Duodenal mucosa (tissue), 2 donors: ENCODE measurements at regions not wholly inside any gene's neighbourhood (a gene's known extent, or its start where the extent isn't known, plus 50 kb on each side); places are given as distances from the start of the nearest gene placed in this dataset.

ENCODE experiments used
- H3K27ac ChIP-seq: one replicate; pipeline ENCODE4 v1.7.0; 2013; ENCODE audit warnings: low read depth, low read length
- H3K27me3 ChIP-seq, 2 donors: one replicate each; pipeline ENCODE4 v1.7.0; 2013; ENCODE audit warnings: low read length in 2 of 2, control low read depth in 1 of 2; ENCODE audit not compliant: insufficient read depth in 2 of 2, control insufficient read depth in 1 of 2
- H3K36me3 ChIP-seq, 2 donors: one replicate each; pipeline ENCODE4 v1.7.0; 2013; ENCODE audit warnings: low read length in 2 of 2, control low read depth in 1 of 2; ENCODE audit not compliant: insufficient read depth in 2 of 2, control insufficient read depth in 1 of 2
- H3K4me1 ChIP-seq, 2 donors: one replicate each; pipeline ENCODE4 v1.7.0; 2013; ENCODE audit warnings: low read length in 2 of 2, control low read depth in 1 of 2; ENCODE audit not compliant: insufficient read depth in 2 of 2, control insufficient read depth in 1 of 2
- H3K4me3 ChIP-seq, 2 donors: one replicate each; pipeline ENCODE4 v1.7.0; 2013; ENCODE audit warnings: low read length in 2 of 2, low read depth in 1 of 2
- H3K9ac ChIP-seq, 2 donors: one replicate each; pipeline ENCODE4 v1.7.0; 2013; ENCODE audit warnings: low read length in 2 of 2, low read depth in 1 of 2
- H3K9me3 ChIP-seq, 2 donors: one replicate each; pipeline ENCODE4 v1.7.0; 2013; ENCODE audit warnings: low read length in 2 of 2, control low read depth in 1 of 2; ENCODE audit not compliant: control insufficient read depth in 1 of 2

GRCh38 chr11:31939004-31939403 is 127.9 kb upstream of the PAX6 start:
- H3K9me3 ChIP-seq, result no peaks in the 10 kb centered on the region
- H3K27ac ChIP-seq, result no peak overlapping the region
- H3K9ac ChIP-seq, result no peak overlapping the region
- no peaks in the 10 kb centered on the region for H3K36me3 ChIP-seq
- no peaks in the 10 kb centered on the region for H3K4me1 ChIP-seq
- H3K4me3 ChIP-seq, result no peak overlapping the region
- no peaks in the 10 kb centered on the region for H3K27me3 ChIP-seq

- Histone ChIP-seq H3K36me3 (no peaks in the 10 kb centered on the region), H3K9me3 (no peaks in the 10 kb centered on the region), H3K27ac (no peak overlapping the region), H3K27me3 (no peaks in the 10 kb centered on the region), H3K4me3 (no peak overlapping the region), H3K9ac (no peak overlapping the region), H3K4me1 (no peaks in the 10 kb centered on the region)
Observed at GRCh38 chr11:31936312-31936711, 125.2 kb upstream of the PAX6 start.

- Histone ChIP-seq H3K4me1 (no peaks in the 10 kb centered on the region), H3K27ac (no peak overlapping the region), H3K36me3 (no peaks in the 10 kb centered on the region), H3K4me3 (no peak overlapping the region), H3K27me3 (no peaks in the 10 kb centered on the region), H3K9ac (no peak overlapping the region), H3K9me3 (no peaks in the 10 kb centered on the region)
Observed at GRCh38 chr11:31932879-31933278, 121.8 kb upstream of the PAX6 start.

DNA sequence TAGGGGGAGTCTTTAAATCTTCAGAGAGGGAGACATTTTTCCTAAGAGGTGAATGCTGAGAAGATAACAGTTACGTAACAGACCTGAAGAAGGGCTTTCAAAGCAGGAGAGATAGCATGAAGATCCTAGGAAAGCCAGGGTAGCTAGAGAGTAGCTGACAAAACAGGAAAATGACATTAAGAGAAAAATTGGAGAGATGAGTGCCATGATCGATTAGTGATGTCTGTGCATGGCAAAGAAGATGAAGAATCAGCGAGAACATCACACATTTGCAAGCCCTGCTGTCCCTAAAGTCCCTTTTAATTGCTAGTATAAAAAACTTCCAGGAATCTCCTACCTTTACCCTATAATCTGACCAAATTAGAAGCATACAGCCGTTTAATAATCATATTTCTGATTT is 116.9 kb upstream of the PAX6 start:
- no peaks in the 10 kb centered on the region for H3K36me3 ChIP-seq
- no peaks in the 10 kb centered on the region for H3K27me3 ChIP-seq
- H3K4me1 ChIP-seq, result no peaks in the 10 kb centered on the region
- H3K4me3 ChIP-seq, result no peak overlapping the region
- H3K9me3 ChIP-seq, result no peaks in the 10 kb centered on the region
- H3K27ac ChIP-seq, result no peak overlapping the region
- no peak overlapping the region for H3K9ac ChIP-seq

DNA sequence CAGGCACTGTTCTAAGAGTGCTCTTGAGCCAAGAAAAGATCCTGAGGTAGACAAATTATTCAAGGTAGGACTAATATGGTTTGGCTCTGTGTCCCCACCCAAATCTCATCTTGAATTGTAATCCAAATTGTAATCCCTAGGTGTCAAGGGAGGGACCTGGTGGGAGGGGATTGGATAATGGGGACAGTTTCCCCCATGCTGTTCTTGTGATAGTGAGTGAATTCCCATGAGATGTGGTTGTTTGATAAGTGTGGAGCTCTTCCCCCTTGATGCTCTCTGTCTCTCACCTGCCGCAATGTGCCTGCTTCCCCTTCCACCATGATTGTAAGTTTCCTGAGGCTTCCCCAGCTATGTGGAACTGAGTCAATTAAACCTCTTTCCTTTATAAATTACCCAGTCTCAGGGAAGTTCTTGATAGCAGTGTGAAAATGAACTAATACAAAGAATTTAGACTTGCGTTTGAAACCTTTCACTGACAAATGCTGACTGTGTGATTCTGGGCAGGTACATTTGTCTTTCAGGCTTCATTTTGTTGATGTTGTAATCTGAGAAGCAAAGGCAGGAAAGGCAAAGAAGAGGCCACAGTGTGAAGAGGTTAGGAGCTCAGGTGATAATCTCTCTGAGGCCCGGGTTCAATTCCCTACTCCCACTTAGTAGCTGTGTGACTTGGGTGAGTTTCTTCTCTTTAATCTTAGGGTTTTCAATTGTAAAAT is 115.8 kb upstream of the PAX6 start:
- Histone ChIP-seq H3K4me1 (no peaks in the 10 kb centered on the region), H3K36me3 (no peaks in the 10 kb centered on the region), H3K27ac (no peak overlapping the region), H3K27me3 (no peaks in the 10 kb centered on the region), H3K9me3 (no peaks in the 10 kb centered on the region), H3K4me3 (no peak overlapping the region), H3K9ac (no peak overlapping the region)

GRCh38 chr11:31926106-31926505 is 115.0 kb upstream of the PAX6 start:
- no peak overlapping the region for H3K9ac ChIP-seq
- no peaks in the 10 kb centered on the region for H3K9me3 ChIP-seq
- H3K27ac ChIP-seq, result no peak overlapping the region
- H3K4me1 ChIP-seq, result no peaks in the 10 kb centered on the region
- no peaks in the 10 kb centered on the region for H3K36me3 ChIP-seq
- H3K4me3 ChIP-seq, result no peak overlapping the region
- H3K27me3 ChIP-seq, result no peaks in the 10 kb centered on the region

- H3K4me3 ChIP-seq, result no peak overlapping the region
- no peak overlapping the region for H3K9ac ChIP-seq
- no peak overlapping the region for H3K27ac ChIP-seq
- H3K27me3 ChIP-seq, result no peaks in the 10 kb centered on the region
- H3K4me1 ChIP-seq, result no peaks in the 10 kb centered on the region
- H3K36me3 ChIP-seq, result no peaks in the 10 kb centered on the region
- no peaks in the 10 kb centered on the region for H3K9me3 ChIP-seq
Observed at GRCh38 chr11:31922450-31922849, 111.3 kb upstream of the PAX6 start.

- no peaks in the 10 kb centered on the region for H3K27me3 ChIP-seq
- no peaks in the 10 kb centered on the region for H3K4me1 ChIP-seq
- no peak overlapping the region for H3K27ac ChIP-seq
- H3K36me3 ChIP-seq, result no peaks in the 10 kb centered on the region
- no peak overlapping the region for H3K9ac ChIP-seq
- H3K9me3 ChIP-seq, result no peaks in the 10 kb centered on the region
- H3K4me3 ChIP-seq, result no peak overlapping the region
Observed at GRCh38 chr11:31921081-31921480, 110.0 kb upstream of the PAX6 start.

DNA sequence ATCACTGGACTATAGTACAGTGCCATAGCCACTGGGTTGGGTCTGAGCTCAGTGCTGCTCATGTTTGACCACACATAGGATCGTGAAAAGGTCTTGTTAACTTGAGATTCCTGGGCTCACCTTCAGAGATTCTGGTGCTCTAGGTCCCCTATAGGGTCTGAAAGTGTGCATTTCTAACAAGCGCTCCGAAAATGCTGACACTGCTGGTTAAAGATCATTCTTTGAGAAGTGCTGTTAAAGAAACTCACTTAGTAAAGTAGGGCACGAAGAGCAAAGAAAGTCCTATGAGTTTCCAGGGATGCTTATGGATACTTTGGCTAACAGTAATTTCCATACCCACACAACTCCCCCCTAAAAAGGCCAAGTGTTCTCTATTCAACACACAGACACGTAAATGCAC is 108.1 kb upstream of the PAX6 start:
- Histone ChIP-seq H3K27ac (no peak overlapping the region), H3K4me3 (no peak overlapping the region), H3K27me3 (no peaks in the 10 kb centered on the region), H3K4me1 (no peaks in the 10 kb centered on the region), H3K36me3 (no peaks in the 10 kb centered on the region), H3K9me3 (no peaks in the 10 kb centered on the region), H3K9ac (no peak overlapping the region)

DNA sequence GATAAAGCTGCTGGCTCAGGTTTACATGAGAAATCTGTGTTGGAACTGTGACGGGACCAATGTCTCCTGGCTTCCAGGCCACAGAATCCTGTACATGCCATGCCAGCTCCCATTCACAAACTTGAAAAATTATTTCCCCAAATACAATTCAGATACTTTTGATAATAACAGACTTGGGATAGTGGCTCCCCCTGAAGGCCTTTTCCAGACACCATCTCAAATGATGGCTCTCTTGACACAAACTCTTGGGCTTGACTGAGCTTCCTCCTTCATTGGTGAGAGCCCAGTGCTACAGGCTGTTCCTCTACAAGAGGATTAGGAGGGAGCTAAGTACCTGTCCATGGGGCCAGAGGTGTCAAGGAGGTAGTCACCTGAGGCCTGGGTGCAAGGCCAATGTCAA is 104.7 kb upstream of the PAX6 start:
- H3K4me3 ChIP-seq, result no peak overlapping the region
- no peaks in the 10 kb centered on the region for H3K36me3 ChIP-seq
- H3K4me1 ChIP-seq, result no peaks in the 10 kb centered on the region
- no peak overlapping the region for H3K27ac ChIP-seq
- H3K27me3 ChIP-seq, result no peaks in the 10 kb centered on the region
- H3K9me3 ChIP-seq, result no peaks in the 10 kb centered on the region
- H3K9ac ChIP-seq, result no peak overlapping the region

DNA sequence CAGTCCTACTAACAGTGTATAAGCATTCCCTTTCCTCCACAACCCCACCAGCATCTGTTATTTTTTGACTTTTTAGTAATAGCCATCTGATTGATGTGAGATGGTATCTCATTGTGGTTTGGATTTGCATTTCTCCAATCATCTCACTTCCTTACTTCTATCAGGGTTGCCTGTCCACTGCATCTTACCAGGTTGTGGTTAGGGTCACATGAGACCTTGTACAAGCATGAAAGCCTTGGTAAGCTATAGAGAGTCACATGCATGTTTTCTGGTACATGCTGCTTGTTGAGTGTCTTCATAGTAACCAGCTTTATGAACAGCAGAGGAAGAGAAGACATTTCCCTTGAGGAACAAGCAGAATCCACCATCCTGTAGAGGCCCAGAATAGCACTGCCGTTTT is 102.9 kb upstream of the PAX6 start:
- H3K4me3 ChIP-seq, result no peak overlapping the region
- H3K4me1 ChIP-seq, result no peaks in the 10 kb centered on the region
- no peak overlapping the region for H3K9ac ChIP-seq
- H3K9me3 ChIP-seq, result no peaks in the 10 kb centered on the region
- no peaks in the 10 kb centered on the region for H3K27me3 ChIP-seq
- H3K27ac ChIP-seq, result no peak overlapping the region
- no peaks in the 10 kb centered on the region for H3K36me3 ChIP-seq
